H1 (cell line): ENCODE measurements at regions not wholly inside any gene's neighbourhood (a gene's known extent, or its start where the extent isn't known, plus 50 kb on each side); places are given as distances from the start of the nearest gene placed in this dataset.

Experiments used
- BCL11A ChIP-seq, 2 experiments: IDR thresholded peaks; one replicate each; pipeline ENCODE4 v1.6.1; 2011; ENCODE audit warnings: low read depth in 2 of 2, low read length in 2 of 2, mild to moderate bottlenecking in 2 of 2
- CBX5 ChIP-seq: fragments of 300-800, 300-1000 bp; sonication (generic); IDR thresholded peaks from 2 replicates; pipeline ENCODE4 v1.7.1; 2016; ENCODE audit warnings: antibody characterized with exemption, low read length, low read depth
- CEBPB ChIP-seq: IDR thresholded peaks from 2 replicates; pipeline ENCODE4 v1.6.1; 2012; ENCODE audit warnings: low read depth, low read length
- GABPA ChIP-seq: IDR thresholded peaks from 2 replicates; pipeline ENCODE4 v1.6.1; 2011; ENCODE audit warnings: mild to moderate bottlenecking, low read length, moderate library complexity, borderline replicate concordance; ENCODE audit not compliant: insufficient read depth
- GTF2F1 ChIP-seq: IDR thresholded peaks from 2 replicates; pipeline ENCODE4 v1.6.1; 2012; ENCODE audit warnings: low read depth, low read length, improper control_type of control experiment, borderline replicate concordance
- POLR2A ChIP-seq, 2 experiments: IDR thresholded peaks; 1 replicate in 1 of 2; 2 replicates in 1 of 2; pipeline ENCODE4 v1.6.1; 2011; ENCODE audit warnings: low read depth in 2 of 2, low read length in 2 of 2, mild to moderate bottlenecking in 2 of 2; ENCODE audit errors: control extremely low read depth in 1 of 2
- RAD21 ChIP-seq, 2 experiments: IDR thresholded peaks in 1 of 2; conservative IDR thresholded peaks in 1 of 2; 2 replicates each; pipeline ENCODE4 v1.6.1; 2011; ENCODE audit warnings: low read depth in 2 of 2, low read length in 2 of 2, improper control_type of control experiment in 1 of 2, inconsistent platforms in 1 of 2, mild to moderate bottlenecking in 1 of 2, moderate library complexity in 1 of 2
- TAF1 ChIP-seq: IDR thresholded peaks from 2 replicates; pipeline ENCODE4 v1.6.1; 2011; ENCODE audit warnings: mild to moderate bottlenecking, low read depth, low read length
- TEAD4 ChIP-seq: IDR thresholded peaks from 2 replicates; pipeline ENCODE4 v1.6.1; 2012; ENCODE audit warnings: low read depth, low read length, inconsistent platforms, mixed read lengths
- TF ChIP-seq, protein P1 (sequence below), 3 experiments: IDR thresholded peaks; 1 replicate in 2 of 3; 2 replicates in 1 of 3; pipeline versions ENCODE4 v1.5.1 to v1.6.1; 2011; ENCODE audit warnings: low read length in 3 of 3, mild to moderate bottlenecking in 3 of 3, inconsistent platforms in 2 of 3, low read depth in 1 of 3, moderate library complexity in 1 of 3; ENCODE audit not compliant: insufficient read depth in 1 of 3; ENCODE audit errors: control extremely low read depth in 1 of 3

DNA sequence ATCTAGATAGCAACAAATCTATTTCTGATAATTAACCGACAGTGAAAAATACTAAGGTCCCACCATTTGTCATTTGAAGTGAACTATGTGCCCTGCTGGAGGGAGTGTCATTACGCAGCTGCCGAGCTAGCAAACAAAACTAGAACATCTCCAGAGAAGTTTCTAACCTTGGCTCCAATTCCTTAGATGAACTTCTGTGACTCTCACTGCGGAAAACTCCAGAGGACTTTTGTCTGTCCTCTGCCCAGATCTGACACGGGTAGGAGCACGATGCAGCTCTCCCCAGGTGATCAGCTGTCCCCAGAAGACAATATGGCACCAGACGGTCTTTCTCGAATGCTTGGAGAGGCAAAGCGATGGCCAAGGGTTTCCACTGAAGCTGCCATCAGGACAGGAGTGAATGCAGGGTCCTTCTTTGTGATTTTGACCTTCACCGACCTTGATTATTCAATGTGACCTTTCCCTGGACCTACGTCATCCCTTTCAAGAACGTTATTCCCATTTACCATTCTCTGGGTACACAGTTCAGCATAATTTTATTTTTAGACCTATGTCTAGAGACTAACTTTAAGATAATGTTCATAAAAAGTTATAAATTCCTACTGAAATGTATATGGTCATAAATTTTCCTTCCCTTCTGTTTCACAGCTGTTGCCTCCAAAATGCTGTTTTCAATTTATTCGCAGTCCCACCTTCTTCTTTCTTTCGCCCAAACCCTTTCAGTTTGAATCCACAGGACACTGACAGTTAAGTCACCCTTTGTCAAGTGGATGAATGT, 116.7 kb upstream of the C7orf33 start:
- TF ChIP-seq GABPA (no peak), GTF2F1 (no peak), TAF1 (no peak), BCL11A (IDR thresholded peaks at IDR 0.05; ENCODE audit: low read depth in 2 of 2, low read length in 2 of 2) (no peak), POLR2A (IDR thresholded peaks at IDR 0.05; ENCODE audit: control extremely low read depth in 1 of 2, low read depth in 2 of 2, low read length in 2 of 2) (no peak), TEAD4 (no peak), CEBPB (no peak), RAD21 (IDR thresholded peaks at IDR 0.05 in 1 of 2, conservative IDR thresholded peaks at IDR 0.05 in 1 of 2; ENCODE audit: low read depth in 2 of 2, low read length in 2 of 2) (no peak), CBX5 (no peak)
- TF ChIP-seq, protein P1, sequence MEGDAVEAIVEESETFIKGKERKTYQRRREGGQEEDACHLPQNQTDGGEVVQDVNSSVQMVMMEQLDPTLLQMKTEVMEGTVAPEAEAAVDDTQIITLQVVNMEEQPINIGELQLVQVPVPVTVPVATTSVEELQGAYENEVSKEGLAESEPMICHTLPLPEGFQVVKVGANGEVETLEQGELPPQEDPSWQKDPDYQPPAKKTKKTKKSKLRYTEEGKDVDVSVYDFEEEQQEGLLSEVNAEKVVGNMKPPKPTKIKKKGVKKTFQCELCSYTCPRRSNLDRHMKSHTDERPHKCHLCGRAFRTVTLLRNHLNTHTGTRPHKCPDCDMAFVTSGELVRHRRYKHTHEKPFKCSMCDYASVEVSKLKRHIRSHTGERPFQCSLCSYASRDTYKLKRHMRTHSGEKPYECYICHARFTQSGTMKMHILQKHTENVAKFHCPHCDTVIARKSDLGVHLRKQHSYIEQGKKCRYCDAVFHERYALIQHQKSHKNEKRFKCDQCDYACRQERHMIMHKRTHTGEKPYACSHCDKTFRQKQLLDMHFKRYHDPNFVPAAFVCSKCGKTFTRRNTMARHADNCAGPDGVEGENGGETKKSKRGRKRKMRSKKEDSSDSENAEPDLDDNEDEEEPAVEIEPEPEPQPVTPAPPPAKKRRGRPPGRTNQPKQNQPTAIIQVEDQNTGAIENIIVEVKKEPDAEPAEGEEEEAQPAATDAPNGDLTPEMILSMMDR (IDR thresholded peaks at IDR 0.05; ENCODE audit: control extremely low read depth in 1 of 3, insufficient read depth in 1 of 3, low read depth in 1 of 3, low read length in 3 of 3): no peak
